Fibroblast of skin of left biceps (primary cell): ENCODE measurements at regions not wholly inside any gene's neighbourhood (a gene's known extent, or its start where the extent isn't known, plus 50 kb on each side); places are given as distances from the start of the nearest gene placed in this dataset.

Source experiments
- DNase-seq, 2 experiments: peaks; one replicate each; pipeline ENCODE4 v3.0.0-alpha.2; 2013; ENCODE audit warnings: low read depth in 2 of 2

GRCh38 chr10:111811517-111811916, 372.0 kb downstream of the GPAM start:
- DNase-seq = no peak

- DNase-seq = no peak
Observed at GRCh38 chr10:111820471-111820870, 363.1 kb downstream of the GPAM start.

- no peak for DNase-seq
Observed at GRCh38 chr10:111821871-111822270, 361.7 kb downstream of the GPAM start.

- no peak for DNase-seq
Observed at GRCh38 chr10:111822661-111823060, 360.9 kb downstream of the GPAM start.

GRCh38 chr10:111824128-111824527, 359.4 kb downstream of the GPAM start:
- DNase-seq = no peak

GRCh38 chr10:111830359-111830758, 353.2 kb downstream of the GPAM start:
- DNase-seq = no peak

GRCh38 chr10:111831058-111831457, 352.5 kb downstream of the GPAM start:
- no peak for DNase-seq

- peak in 1 of 2 experiments; percentile 20 for DNase-seq
Observed at GRCh38 chr10:111833251-111833650, 350.3 kb downstream of the GPAM start.

GRCh38 chr10:111835574-111835973, 348.0 kb downstream of the GPAM start:
- peak; percentile 82 to 83 for DNase-seq

- no peak for DNase-seq
Observed at GRCh38 chr10:111836064-111836463, 347.5 kb downstream of the GPAM start.

- peak in 1 of 2 experiments; percentile 19 for DNase-seq
Observed at GRCh38 chr10:111836571-111836970, 347.0 kb downstream of the GPAM start.

- no peak for DNase-seq
Observed at GRCh38 chr10:111837086-111837485, 346.5 kb downstream of the GPAM start.

- no peak for DNase-seq
Observed at GRCh38 chr10:111837985-111838384, 345.6 kb downstream of the GPAM start.

GRCh38 chr10:111840546-111840945, 343.0 kb downstream of the GPAM start:
- DNase-seq = no peak

- DNase-seq = no peak
Observed at GRCh38 chr10:111852801-111853200, 330.8 kb downstream of the GPAM start.

GRCh38 chr10:111856631-111857030, 326.9 kb downstream of the GPAM start:
- DNase-seq = no peak

- DNase-seq = no peak
Observed at GRCh38 chr10:111865550-111865949, 318.0 kb downstream of the GPAM start.

- DNase-seq = no peak
Observed at GRCh38 chr10:111871458-111871857, 312.1 kb downstream of the GPAM start.

- no peak for DNase-seq
Observed at GRCh38 chr10:111872591-111872990, 311.0 kb downstream of the GPAM start.

GRCh38 chr10:111873041-111873440, 310.5 kb downstream of the GPAM start:
- no peak for DNase-seq

GRCh38 chr10:111873621-111874135, 309.9 kb downstream of the GPAM start:
- DNase-seq = no peak

- DNase-seq = peak; percentile 36 to 44
Observed at GRCh38 chr10:111874576-111874975, 309.0 kb downstream of the GPAM start.

GRCh38 chr10:111875725-111876124, 307.8 kb downstream of the GPAM start:
- peak; percentile 56 to 59 for DNase-seq

- no peak for DNase-seq
Observed at GRCh38 chr10:111877258-111877657, 306.3 kb downstream of the GPAM start.
